Occipital lobe (tissue), 1 donor: ENCODE measurements at regions not wholly inside any gene's neighbourhood (a gene's known extent, or its start where the extent isn't known, plus 50 kb on each side); places are given as distances from the start of the nearest gene placed in this dataset.
"Not testable (repeated sequence)": the region's sequence is repeated elsewhere in the genome, so short reads cannot be mapped to it uniquely, and the experiment has no call there.

ENCODE experiments used
- DNase-seq: peaks from one replicate; lab custom pipeline; 2025; lab: John Stamatoyannopoulos, UW

GRCh38 chr10:28391283-28391682, 88.4 kb upstream of the MPP7 start:
- DNase-seq, result no peak

GRCh38 chr10:28393956-28394568, 91.2 kb upstream of the MPP7 start:
- peak; percentile 1 for DNase-seq

- DNase-seq, result no peak
Observed at GRCh38 chr10:28396331-28396730, 93.5 kb upstream of the MPP7 start.

- no peak for DNase-seq
Observed at GRCh38 chr10:28397229-28397628, 94.4 kb upstream of the MPP7 start.

- no peak for DNase-seq
Observed at GRCh38 chr10:28400176-28400575, 97.3 kb upstream of the MPP7 start.

- DNase-seq, result no peak
Observed at GRCh38 chr10:28400681-28401080, 97.8 kb upstream of the MPP7 start.

- DNase-seq, result not testable (repeated sequence)
Observed at GRCh38 chr10:28402611-28403073, 99.8 kb upstream of the MPP7 start.

- no peak for DNase-seq
Observed at GRCh38 chr10:28403090-28403489, 100.2 kb upstream of the MPP7 start.

- DNase-seq, result no peak
Observed at GRCh38 chr10:28408237-28408777, 105.4 kb upstream of the MPP7 start.

- no peak for DNase-seq
Observed at GRCh38 chr10:28410420-28411135, 107.7 kb upstream of the MPP7 start.

- DNase-seq, result no peak
Observed at GRCh38 chr10:28411136-28411460, 108.2 kb upstream of the MPP7 start.

- DNase-seq, result no peak
Observed at GRCh38 chr10:28411648-28412047, 108.8 kb upstream of the MPP7 start.

GRCh38 chr10:28418069-28418468, 114.8 kb upstream of the WAC start:
- DNase-seq, result no peak

- no peak for DNase-seq
Observed at GRCh38 chr10:28425422-28425821, 107.5 kb upstream of the WAC start.

- no peak for DNase-seq
Observed at GRCh38 chr10:28426392-28427159, 106.3 kb upstream of the WAC start.

- no peak for DNase-seq
Observed at GRCh38 chr10:28427376-28427775, 105.5 kb upstream of the WAC start.

- no peak for DNase-seq
Observed at GRCh38 chr10:28429045-28429444, 103.9 kb upstream of the WAC start.

- DNase-seq, result no peak
Observed at GRCh38 chr10:28429573-28430216, 103.2 kb upstream of the WAC start.

GRCh38 chr10:28431139-28431538, 101.8 kb upstream of the WAC start:
- no peak for DNase-seq

- DNase-seq, result peak; percentile 7
Observed at GRCh38 chr10:28432210-28432676, 100.7 kb upstream of the WAC start.

GRCh38 chr10:28434063-28434462, 98.9 kb upstream of the WAC start:
- DNase-seq, result no peak

GRCh38 chr10:28442403-28442802, 90.5 kb upstream of the WAC start:
- DNase-seq, result no peak
